K562 (cell line): ENCODE measurements at regions not wholly inside any gene's neighbourhood (a gene's known extent, or its start where the extent isn't known, plus 50 kb on each side); places are given as distances from the start of the nearest gene placed in this dataset.

Experiments used
- GMEB1 ChIP-seq: fragments of 250-450 bp; sonication (Bioruptor Pico); IDR thresholded peaks from 2 replicates; pipeline ENCODE4 v1.4.0; 2020; ENCODE audit warnings: mild to moderate bottlenecking
- HLTF ChIP-seq: fragments of 450-650 bp; IDR thresholded peaks from 2 replicates; pipeline ENCODE4 v1.6.1; 2016
- SRSF1 ChIP-seq: fragments of 200-400 bp; formaldehyde crosslinking; IDR thresholded peaks from 2 replicates; pipeline ENCODE4 v1.6.1; 2017; ENCODE audit warnings: mild to moderate bottlenecking, low read depth, low read length, moderate library complexity
- TOE1 ChIP-seq, 2 experiments: fragments of 450-650 bp in 1 of 2; sonication (generic) in 1 of 2; formaldehyde crosslinking in 1 of 2; IDR thresholded peaks; 2 replicates each; pipeline versions ENCODE4 v1.7.1 to v1.8.0; 2016 to 2022; ENCODE audit warnings: borderline replicate concordance in 2 of 2, mild to moderate bottlenecking in 2 of 2, antibody characterized with exemption in 1 of 2, inconsistent platforms in 1 of 2, low read depth in 1 of 2, missing genetic modification reagents in 1 of 2, moderate library complexity in 1 of 2
- ZBTB40 ChIP-seq, 2 experiments: fragments of 450-650 bp in 1 of 2; sonication (generic) in 1 of 2; formaldehyde crosslinking in 1 of 2; IDR thresholded peaks; 2 replicates each; pipeline versions ENCODE4 v1.7.1 to v1.9.0; 2016 to 2022; ENCODE audit warnings: inconsistent platforms in 1 of 2, mild to moderate bottlenecking in 1 of 2, missing genetic modification reagents in 1 of 2
- ZNF165 ChIP-seq: fragments of 250-450 bp; sonication (Bioruptor Pico); IDR thresholded peaks from 2 replicates; pipeline ENCODE4 v1.4.0; 2020; ENCODE audit warnings: borderline replicate concordance
- ZNF277 ChIP-seq: fragments of 250-450 bp; sonication (Bioruptor Pico); IDR thresholded peaks from 2 replicates; pipeline ENCODE4 v1.8.0; 2022; ENCODE audit warnings: inconsistent platforms, mild to moderate bottlenecking, moderate library complexity, borderline replicate concordance
- ZNF609 ChIP-seq: sonication (generic); formaldehyde crosslinking; IDR thresholded peaks from 2 replicates; pipeline ENCODE4 v1.8.1; 2023; ENCODE audit warnings: missing genetic modification reagents, mild to moderate bottlenecking, borderline replicate concordance

- TF ChIP-seq ZNF609 (no peak), ZNF165 (CRISPR knock-in tag) (no peak), GMEB1 (CRISPR knock-in tag) (no peak), HLTF (no peak), TOE1 (IDR thresholded peaks at IDR 0.05; ENCODE audit: borderline replicate concordance) (no peak), TOE1 (CRISPR knock-in tag; IDR thresholded peaks at IDR 0.05; ENCODE audit: borderline replicate concordance, low read depth) (no peak), ZBTB40 (IDR thresholded peaks at IDR 0.05) (no peak), ZBTB40 (CRISPR knock-in tag; IDR thresholded peaks at IDR 0.05) (no peak), SRSF1 (no peak), ZNF277 (no peak)
These were observed 470.5 kb upstream of the JAG1 start (continued) for GRCh38 chr20:11144114-11144950.
